IPS-15b (cell line): ENCODE measurements at regions not wholly inside any gene's neighbourhood (a gene's known extent, or its start where the extent isn't known, plus 50 kb on each side); places are given as distances from the start of the nearest gene placed in this dataset.
"Not testable (repeated sequence)": the region's sequence is repeated elsewhere in the genome, so short reads cannot be mapped to it uniquely, and the experiment has no call there.

ENCODE experiments used
- H3K27me3 ChIP-seq: one replicate; pipeline ENCODE4 v1.6.1; 2013; ENCODE audit warnings: low read length; ENCODE audit not compliant: control insufficient read depth, insufficient read depth
- H3K36me3 ChIP-seq: one replicate; pipeline ENCODE4 v1.6.1; 2013; ENCODE audit warnings: low read length; ENCODE audit not compliant: control insufficient read depth, insufficient read depth
- H3K4me1 ChIP-seq: one replicate; pipeline ENCODE4 v1.6.1; 2013; ENCODE audit warnings: mild to moderate bottlenecking, low read length; ENCODE audit not compliant: control insufficient read depth, insufficient read depth
- H3K4me3 ChIP-seq: one replicate; pipeline ENCODE4 v1.5.1; 2013; ENCODE audit warnings: low read depth, low read length
- H3K9ac ChIP-seq: one replicate; pipeline ENCODE4 v1.6.1; 2013; ENCODE audit warnings: low read depth, mild to moderate bottlenecking, low read length
- H3K9me3 ChIP-seq: one replicate; pipeline ENCODE4 v1.6.1; 2013; ENCODE audit warnings: mild to moderate bottlenecking, low read length; ENCODE audit not compliant: control insufficient read depth, insufficient read depth

- Histone ChIP-seq H3K9ac (no peak overlapping the region), H3K36me3 (no peaks in the 10 kb centered on the region), H3K27me3 (no peaks in the 10 kb centered on the region), H3K4me1 (no peaks in the 10 kb centered on the region), H3K9me3 (no peaks in the 10 kb centered on the region), H3K4me3 (no peak overlapping the region)
Measured at GRCh38 chr4:64940698-64941097, 531.4 kb upstream of the TECRL start.

GRCh38 chr4:64935469-64936001, 526.3 kb upstream of the TECRL start:
- Histone ChIP-seq H3K9me3 (no peaks in the 10 kb centered on the region), H3K4me3 (no peak overlapping the region), H3K36me3 (no peaks in the 10 kb centered on the region), H3K27me3 (no peaks in the 10 kb centered on the region), H3K4me1 (no peaks in the 10 kb centered on the region), H3K9ac (no peak overlapping the region)

- Histone ChIP-seq H3K4me3 (no peak overlapping the region), H3K27me3 (no peaks in the 10 kb centered on the region), H3K36me3 (no peaks in the 10 kb centered on the region), H3K4me1 (peaks cover 3% of the 10 kb centered on the region), H3K9ac (no peak overlapping the region), H3K9me3 (no peaks in the 10 kb centered on the region)
Measured at GRCh38 chr4:64911846-64912245, 502.6 kb upstream of the TECRL start.

- Histone ChIP-seq H3K36me3 (no peaks in the 10 kb centered on the region), H3K9me3 (no peaks in the 10 kb centered on the region), H3K4me1 (no peaks in the 10 kb centered on the region), H3K4me3 (no peak overlapping the region), H3K9ac (no peak overlapping the region), H3K27me3 (no peaks in the 10 kb centered on the region)
Measured at GRCh38 chr4:64903986-64904385, 494.7 kb upstream of the TECRL start.

GRCh38 chr4:64899563-64899962, 490.3 kb upstream of the TECRL start:
- Histone ChIP-seq H3K4me3 (no peak overlapping the region), H3K27me3 (no peaks in the 10 kb centered on the region), H3K9ac (no peak overlapping the region), H3K9me3 (no peaks in the 10 kb centered on the region), H3K36me3 (no peaks in the 10 kb centered on the region), H3K4me1 (no peaks in the 10 kb centered on the region)

GRCh38 chr4:64899030-64899429, 489.8 kb upstream of the TECRL start:
- not testable (repeated sequence) for H3K36me3 ChIP-seq, H3K4me3 ChIP-seq, H3K9me3 ChIP-seq, H3K27me3 ChIP-seq, H3K9ac ChIP-seq, H3K4me1 ChIP-seq

- Histone ChIP-seq H3K27me3 (no peaks in the 10 kb centered on the region), H3K9ac (no peak overlapping the region), H3K36me3 (no peaks in the 10 kb centered on the region), H3K4me3 (no peak overlapping the region), H3K9me3 (no peaks in the 10 kb centered on the region), H3K4me1 (no peaks in the 10 kb centered on the region)
Measured at GRCh38 chr4:64897683-64898082, 488.4 kb upstream of the TECRL start.

- Histone ChIP-seq H3K36me3 (no peaks in the 10 kb centered on the region), H3K4me3 (no peak overlapping the region), H3K4me1 (no peaks in the 10 kb centered on the region), H3K9ac (no peak overlapping the region), H3K27me3 (no peaks in the 10 kb centered on the region), H3K9me3 (no peaks in the 10 kb centered on the region)
Measured at GRCh38 chr4:64895031-64895430, 485.8 kb upstream of the TECRL start.

- Histone ChIP-seq H3K9ac (no peak overlapping the region), H3K36me3 (no peaks in the 10 kb centered on the region), H3K9me3 (no peaks in the 10 kb centered on the region), H3K27me3 (no peaks in the 10 kb centered on the region), H3K4me1 (no peaks in the 10 kb centered on the region), H3K4me3 (no peak overlapping the region)
Measured at GRCh38 chr4:64893205-64893604, 484.0 kb upstream of the TECRL start.

- Histone ChIP-seq H3K27me3 (no peaks in the 10 kb centered on the region), H3K4me3 (no peak overlapping the region), H3K9ac (no peak overlapping the region), H3K4me1 (no peaks in the 10 kb centered on the region), H3K36me3 (no peaks in the 10 kb centered on the region), H3K9me3 (no peaks in the 10 kb centered on the region)
Measured at GRCh38 chr4:64889906-64890610, 480.8 kb upstream of the TECRL start.

GRCh38 chr4:64883087-64883807, 474.0 kb upstream of the TECRL start:
- H3K4me1 ChIP-seq = no peaks in the 10 kb centered on the region
- no peaks in the 10 kb centered on the region for H3K36me3 ChIP-seq
- H3K9me3 ChIP-seq = no peaks in the 10 kb centered on the region
- no peak overlapping the region for H3K4me3 ChIP-seq
- H3K27me3 ChIP-seq = no peaks in the 10 kb centered on the region
- no peak overlapping the region for H3K9ac ChIP-seq
